ENCODE measurements at regions not wholly inside any gene's neighbourhood (a gene's known extent, or its start where the extent isn't known, plus 50 kb on each side); places are given as distances from the start of the nearest gene placed in this dataset.

- ATAC-seq, result no peak
- Histone ChIP-seq H3K4me3 (no peak overlapping the region), H3K27ac (no peak overlapping the region), H3K36me3 (ENCODE audit: insufficient read depth in 1 of 2, low read depth in 1 of 2) (no peaks in the 10 kb centered on the region), H3K4me1 (no peaks in the 10 kb centered on the region), H3K27me3 (ENCODE audit: insufficient read depth in 3 of 3, low read length in 2 of 3) (no peaks in the 10 kb centered on the region), H3K9me3 (no peaks in the 10 kb centered on the region)
- DNase-seq, result no peak
- 33 to 45% (median 35%) methylated on average over 8 of the region's 8 CpGs for WGBS, 3 donors
- intact Hi-C loops (cut with DNase I), result no loop called here
- TF ChIP-seq CTCF (IDR thresholded peaks at IDR 0.05), result no peak
Measured at GRCh38 chr3:113088616-113089015, 97.8 kb downstream of the GTPBP8 start.

- Histone ChIP-seq H3K4me1 (no peaks in the 10 kb centered on the region), H3K36me3 (ENCODE audit: insufficient read depth in 1 of 2, low read depth in 1 of 2) (no peaks in the 10 kb centered on the region), H3K9me3 (no peaks in the 10 kb centered on the region), H3K27ac (no peak overlapping the region), H3K4me3 (no peak overlapping the region), H3K27me3 (ENCODE audit: insufficient read depth in 3 of 3, low read length in 2 of 3) (no peaks in the 10 kb centered on the region)
- DNase-seq (no peak), ATAC-seq (no peak)
- no peak for TF ChIP-seq CTCF (IDR thresholded peaks at IDR 0.05)
- 68 to 72% (median 70%) methylated on average over 1 of the region's 1 CpG for WGBS, 3 donors
- intact Hi-C loops (cut with DNase I), result no loop called here
Measured at GRCh38 chr3:113091417-113091816, 100.6 kb downstream of the GTPBP8 start.

- Histone ChIP-seq H3K4me3 (no peak overlapping the region), H3K27me3 (ENCODE audit: insufficient read depth in 3 of 3, low read length in 2 of 3) (no peaks in the 10 kb centered on the region), H3K9me3 (no peaks in the 10 kb centered on the region), H3K36me3 (ENCODE audit: insufficient read depth in 1 of 2, low read depth in 1 of 2) (no peaks in the 10 kb centered on the region), H3K27ac (no peak overlapping the region), H3K4me1 (no peaks in the 10 kb centered on the region)
- DNase-seq, result no peak
- ATAC-seq, result no peak
- WGBS, 3 donors, result 58 to 73% (median 66%) methylated on average over 3 of the region's 3 CpGs
- no peak for TF ChIP-seq CTCF (IDR thresholded peaks at IDR 0.05)
- intact Hi-C loops (cut with DNase I), result no loop called here
Measured at GRCh38 chr3:113092746-113093145, 102.0 kb downstream of the GTPBP8 start.

GRCh38 chr3:113094337-113095221 is 103.8 kb downstream of the GTPBP8 start:
- WGBS, 3 donors, result 52 to 55% (median 53%) methylated on average over 7 of the region's 7 CpGs
- no peak overlapping the region for H3K27ac ChIP-seq
- intact Hi-C loops (cut with DNase I), result no loop called here
- no peaks in the 10 kb centered on the region for H3K4me1 ChIP-seq
- no peak for TF ChIP-seq CTCF (IDR thresholded peaks at IDR 0.05)
- no peak overlapping the region for H3K4me3 ChIP-seq
- H3K9me3 ChIP-seq, result no peaks in the 10 kb centered on the region
- no peaks in the 10 kb centered on the region for H3K27me3 ChIP-seq (ENCODE audit: insufficient read depth in 3 of 3, low read length in 2 of 3)
- DNase-seq (no peak), ATAC-seq (no peak)
- no peaks in the 10 kb centered on the region for H3K36me3 ChIP-seq (ENCODE audit: insufficient read depth in 1 of 2, low read depth in 1 of 2)
